ENCODE measurements at regions not wholly inside any gene's neighbourhood (a gene's known extent, or its start where the extent isn't known, plus 50 kb on each side); places are given as distances from the start of the nearest gene placed in this dataset.

GRCh38 chr10:129241461-129241860, 225.6 kb upstream of the MGMT start:
- TF ChIP-seq REST (IDR thresholded peaks at IDR 0.05; ENCODE audit: insufficient read depth in 1 of 2, low read depth in 2 of 2, low read length in 2 of 2) (no peak), SIN3A (IDR thresholded peaks at IDR 0.05; ENCODE audit: borderline replicate concordance, insufficient read depth, low read length) (no peak), TAF1 (IDR thresholded peaks at IDR 0.05; ENCODE audit: borderline replicate concordance, insufficient read depth, low read length) (no peak), FOXP2 (optimal IDR thresholded peaks at IDR 0.05; ENCODE audit: borderline replicate concordance, extremely low read depth, extremely low read length, insufficient read depth) (no peak), POLR2AphosphoS5 (IDR thresholded peaks at IDR 0.05; ENCODE audit: low read depth, low read length) (no peak)

GRCh38 chr10:129244298-129244697, 222.7 kb upstream of the MGMT start:
- no peak for TF ChIP-seq SIN3A (IDR thresholded peaks at IDR 0.05; ENCODE audit: borderline replicate concordance, insufficient read depth, low read length)
- TF ChIP-seq REST (IDR thresholded peaks at IDR 0.05; ENCODE audit: insufficient read depth in 1 of 2, low read depth in 2 of 2, low read length in 2 of 2), result no peak
- no peak for TF ChIP-seq POLR2AphosphoS5 (IDR thresholded peaks at IDR 0.05; ENCODE audit: low read depth, low read length)
- TF ChIP-seq FOXP2 (optimal IDR thresholded peaks at IDR 0.05; ENCODE audit: borderline replicate concordance, extremely low read depth, extremely low read length, insufficient read depth), result no peak
- TF ChIP-seq TAF1 (IDR thresholded peaks at IDR 0.05; ENCODE audit: borderline replicate concordance, insufficient read depth, low read length), result no peak

GRCh38 chr10:129244757-129245156, 222.3 kb upstream of the MGMT start:
- TF ChIP-seq REST (IDR thresholded peaks at IDR 0.05; ENCODE audit: insufficient read depth in 1 of 2, low read depth in 2 of 2, low read length in 2 of 2) (no peak), FOXP2 (optimal IDR thresholded peaks at IDR 0.05; ENCODE audit: borderline replicate concordance, extremely low read depth, extremely low read length, insufficient read depth) (no peak), TAF1 (IDR thresholded peaks at IDR 0.05; ENCODE audit: borderline replicate concordance, insufficient read depth, low read length) (no peak), SIN3A (IDR thresholded peaks at IDR 0.05; ENCODE audit: borderline replicate concordance, insufficient read depth, low read length) (no peak), POLR2AphosphoS5 (IDR thresholded peaks at IDR 0.05; ENCODE audit: low read depth, low read length) (no peak)

- no peak for TF ChIP-seq TAF1 (IDR thresholded peaks at IDR 0.05; ENCODE audit: borderline replicate concordance, insufficient read depth, low read length)
- TF ChIP-seq FOXP2 (optimal IDR thresholded peaks at IDR 0.05; ENCODE audit: borderline replicate concordance, extremely low read depth, extremely low read length, insufficient read depth), result no peak
- no peak for TF ChIP-seq POLR2AphosphoS5 (IDR thresholded peaks at IDR 0.05; ENCODE audit: low read depth, low read length)
Observed at GRCh38 chr10:129253161-129253864, 213.7 kb upstream of the MGMT start.

- TF ChIP-seq TAF1 (IDR thresholded peaks at IDR 0.05; ENCODE audit: borderline replicate concordance, insufficient read depth, low read length) (no peak), FOXP2 (optimal IDR thresholded peaks at IDR 0.05; ENCODE audit: borderline replicate concordance, extremely low read depth, extremely low read length, insufficient read depth) (no peak), POLR2AphosphoS5 (IDR thresholded peaks at IDR 0.05; ENCODE audit: low read depth, low read length) (no peak), SIN3A (IDR thresholded peaks at IDR 0.05; ENCODE audit: borderline replicate concordance, insufficient read depth, low read length) (no peak)
Observed at GRCh38 chr10:129253865-129254179, 213.2 kb upstream of the MGMT start.

GRCh38 chr10:129258283-129258923, 208.6 kb upstream of the MGMT start:
- TF ChIP-seq REST (IDR thresholded peaks at IDR 0.05; ENCODE audit: insufficient read depth in 1 of 2, low read depth in 2 of 2, low read length in 2 of 2) (no peak), FOXP2 (optimal IDR thresholded peaks at IDR 0.05; ENCODE audit: borderline replicate concordance, extremely low read depth, extremely low read length, insufficient read depth) (no peak), SIN3A (IDR thresholded peaks at IDR 0.05; ENCODE audit: borderline replicate concordance, insufficient read depth, low read length) (no peak), TAF1 (IDR thresholded peaks at IDR 0.05; ENCODE audit: borderline replicate concordance, insufficient read depth, low read length) (no peak), POLR2AphosphoS5 (IDR thresholded peaks at IDR 0.05; ENCODE audit: low read depth, low read length) (no peak)

Data from PFSK-1 (cell line).